ENCODE measurements at regions not wholly inside any gene's neighbourhood (a gene's known extent, or its start where the extent isn't known, plus 50 kb on each side); places are given as distances from the start of the nearest gene placed in this dataset.

- TF ChIP-seq CTCF (IDR thresholded peaks at IDR 0.05) (no peak), POLR2A (IDR thresholded peaks at IDR 0.05) (no peak)
Observed at GRCh38 chr5:56692359-56693219, 122.8 kb upstream of the MAP3K1 start.

Measured in uterus (tissue), 2 donors.